HG03066 (cell line): ENCODE measurements at regions not wholly inside any gene's neighbourhood (a gene's known extent, or its start where the extent isn't known, plus 50 kb on each side); places are given as distances from the start of the nearest gene placed in this dataset.
A peak's percentile ranks its signal among the peaks of the same experiment; 100 is the strongest.

Experiments used
- ATAC-seq: cut with Tn5 transposase; IDR thresholded peaks from one replicate; pipeline ENCODE4 v1.9.1; 2021; ENCODE audit warnings: low read depth; ENCODE audit not compliant: unreplicated experiment

DNA sequence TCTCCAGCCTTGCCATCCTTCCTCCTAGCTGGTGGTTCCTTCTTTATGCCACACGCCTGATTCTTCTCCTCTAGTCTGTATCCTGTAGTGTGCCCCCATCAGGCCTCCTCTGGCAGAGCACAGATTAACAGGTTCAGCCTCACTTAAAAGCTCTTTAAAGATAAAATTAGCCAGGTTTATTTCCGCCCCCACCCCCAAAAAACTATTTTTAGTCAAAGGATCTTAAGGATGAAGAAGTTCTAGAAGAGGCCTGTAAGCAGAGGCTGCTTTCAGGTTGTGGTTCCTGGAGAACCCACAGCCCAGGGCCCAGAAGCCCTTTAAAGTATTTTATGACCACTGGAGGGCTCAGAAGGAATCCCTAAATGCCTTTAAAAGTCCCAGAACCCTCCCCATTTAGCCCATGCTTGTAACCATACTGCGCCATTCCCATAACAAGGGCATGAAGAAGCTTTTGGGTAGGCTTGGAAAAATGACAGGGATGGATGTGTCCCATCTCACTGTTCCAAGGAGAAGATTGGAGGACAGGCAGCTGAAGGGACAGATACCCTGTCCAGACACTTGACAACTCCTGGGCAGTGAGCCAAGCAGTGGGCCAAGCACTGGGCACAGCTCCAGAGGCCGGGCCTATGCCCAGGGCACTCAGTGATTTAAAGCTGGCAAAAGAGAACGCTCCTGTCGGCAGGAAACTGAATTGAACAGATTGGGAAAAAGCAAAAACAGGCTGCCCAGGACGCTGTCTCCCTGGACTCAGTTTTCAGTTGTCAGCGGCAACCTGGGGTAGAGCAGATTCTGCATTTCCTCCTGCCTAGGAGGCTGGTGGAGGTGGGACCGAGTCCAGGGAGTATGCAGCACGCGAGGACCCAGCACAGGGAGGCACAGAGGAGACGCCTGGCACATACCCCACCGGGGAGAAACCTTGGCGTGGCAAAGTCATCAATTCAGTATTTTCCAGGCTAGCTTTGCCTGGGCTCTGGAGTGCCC, 106.3 kb upstream of the SSBP2 start:
- no peak for ATAC-seq

DNA sequence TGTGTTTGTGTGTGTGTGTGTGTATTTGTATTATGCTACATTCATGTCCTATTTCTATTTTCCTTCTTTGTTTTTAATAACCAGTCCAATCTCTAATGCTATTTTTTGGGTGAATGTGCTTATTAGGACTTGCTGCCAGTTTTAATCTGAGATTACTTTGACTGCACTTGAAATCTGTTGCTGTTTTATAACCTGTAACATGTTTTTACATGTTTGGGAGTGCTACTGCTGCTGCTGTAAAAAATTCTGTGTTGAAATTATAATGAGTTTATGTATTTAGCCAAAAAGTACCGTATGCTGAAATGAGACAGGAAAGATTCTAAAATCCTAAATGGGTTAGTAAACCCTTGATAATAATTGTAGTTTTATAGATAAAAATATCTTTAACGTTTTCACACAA, 104.7 kb upstream of the SSBP2 start:
- ATAC-seq: no peak

DNA sequence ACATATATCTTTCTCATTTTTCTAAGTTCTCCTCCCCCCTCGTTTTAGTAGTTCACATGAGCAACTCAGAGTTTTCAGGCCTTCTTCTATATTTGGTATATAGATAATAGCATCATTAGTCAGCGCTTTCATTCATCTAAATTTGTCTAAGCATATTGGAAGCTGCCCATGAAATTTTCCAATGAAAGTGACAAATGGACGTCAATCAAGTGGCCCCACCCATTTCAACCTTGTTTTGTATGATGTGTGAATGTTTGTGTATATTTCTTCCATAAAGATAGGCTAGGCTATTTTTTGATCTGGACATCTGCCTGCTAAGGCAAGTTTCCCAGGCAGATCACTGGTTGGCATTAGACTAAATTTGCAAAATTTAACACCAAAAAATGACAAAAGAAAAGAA, 104.0 kb upstream of the SSBP2 start:
- ATAC-seq: no peak

DNA sequence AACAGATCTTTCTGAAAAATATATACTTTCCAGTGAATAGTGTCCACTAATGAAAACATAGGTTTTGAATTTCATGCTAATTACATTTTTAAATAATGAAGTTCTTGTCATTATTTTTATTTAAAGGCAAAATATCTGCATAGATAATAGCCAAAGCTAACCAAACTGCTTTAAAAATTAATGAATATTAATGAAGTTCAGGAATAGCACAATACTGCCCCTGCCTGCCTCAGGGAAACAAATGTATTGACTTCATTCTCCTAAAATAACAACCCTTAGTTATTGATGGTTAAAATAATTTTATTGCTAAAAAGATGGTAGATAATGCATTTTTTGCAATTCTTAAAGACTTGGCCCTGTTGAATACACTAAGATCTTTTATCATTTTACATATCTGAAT, 103.6 kb upstream of the SSBP2 start:
- ATAC-seq: no peak

DNA sequence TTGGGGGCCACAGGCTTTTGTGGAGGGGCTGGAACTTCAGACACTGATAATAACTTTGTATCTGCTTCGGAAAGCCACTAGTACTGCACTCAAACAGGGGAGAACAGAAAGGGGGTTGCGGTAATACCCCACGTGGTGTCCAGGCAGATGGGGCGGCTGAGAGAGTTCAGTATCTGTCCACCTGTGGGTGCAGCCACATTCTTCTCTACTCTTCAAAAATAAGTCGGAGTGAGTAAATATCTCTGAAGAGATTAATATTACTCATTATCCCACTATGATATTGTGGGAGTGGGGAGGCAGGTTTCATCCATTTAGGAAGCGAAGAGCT, 102.1 kb upstream of the SSBP2 start:
- no peak for ATAC-seq

DNA sequence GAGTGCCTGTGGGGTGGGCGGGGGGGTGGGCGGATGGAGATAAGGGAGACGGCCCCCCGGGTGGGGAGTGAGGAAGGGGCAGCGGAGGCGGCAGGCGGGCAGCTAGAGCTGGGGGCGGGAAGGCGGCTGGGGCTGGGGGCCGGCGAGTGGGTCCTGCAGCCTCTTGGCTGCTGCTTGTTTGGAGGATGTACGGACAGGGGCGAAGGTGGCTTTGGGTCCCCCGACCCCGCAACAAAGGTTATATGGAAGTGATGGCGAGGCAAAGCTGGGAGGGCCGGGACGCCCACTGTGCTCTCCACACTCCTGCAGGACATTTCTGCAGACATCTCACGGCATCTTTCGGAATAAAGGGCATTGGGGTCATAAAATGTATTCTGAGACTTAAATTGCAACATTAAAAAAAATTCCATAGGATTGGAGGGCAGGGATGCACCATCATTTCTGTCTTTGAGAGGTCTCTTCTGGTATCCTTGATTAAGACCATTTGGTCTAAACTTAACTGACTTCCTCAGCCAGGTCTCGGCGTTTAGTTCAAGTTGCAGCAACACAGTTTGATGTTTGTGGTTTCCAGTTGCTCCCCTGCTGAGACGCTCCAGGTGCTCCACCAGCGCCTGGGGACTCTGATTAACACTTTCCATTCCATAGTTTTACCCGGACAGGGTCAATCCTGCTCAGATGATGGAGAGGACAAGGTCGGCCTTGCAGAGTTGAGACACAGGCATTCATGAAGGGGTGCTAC, 101.6 kb upstream of the SSBP2 start:
- ATAC-seq: no peak

DNA sequence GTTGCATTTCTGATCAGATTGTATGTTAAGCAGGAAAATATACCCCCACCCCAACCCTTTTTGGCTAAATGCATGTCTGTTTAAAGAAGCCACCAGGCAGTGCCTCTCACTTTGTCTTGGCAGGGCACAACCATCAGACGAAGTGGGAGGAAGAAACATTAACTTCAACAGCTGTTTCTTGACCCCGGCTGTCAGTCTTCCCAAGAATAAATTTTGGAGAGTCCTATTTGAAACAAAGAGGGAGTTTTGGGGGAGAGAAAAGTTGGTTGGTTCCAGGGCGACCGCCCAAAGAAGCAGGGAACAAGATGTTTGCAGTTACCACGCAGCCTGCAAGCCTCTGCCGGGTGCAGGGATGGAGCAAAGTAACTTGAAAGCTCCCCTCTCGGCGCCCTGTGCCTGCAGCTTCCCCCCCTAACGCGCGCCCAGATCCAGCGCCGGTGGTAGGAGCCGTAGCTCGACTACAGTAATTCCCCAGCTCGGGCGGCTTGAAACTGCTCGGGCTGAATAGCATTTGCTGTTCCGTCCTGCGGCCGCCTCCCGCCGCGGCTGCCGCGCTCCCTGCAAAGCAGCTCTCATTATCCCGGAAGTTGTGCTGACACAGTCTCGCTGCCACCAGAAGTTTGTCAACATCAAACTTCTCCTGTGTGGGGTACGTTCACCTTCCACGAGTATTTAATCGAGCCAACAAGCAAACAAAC, 100.7 kb upstream of the SSBP2 start:
- ATAC-seq: peak; percentile 85

DNA sequence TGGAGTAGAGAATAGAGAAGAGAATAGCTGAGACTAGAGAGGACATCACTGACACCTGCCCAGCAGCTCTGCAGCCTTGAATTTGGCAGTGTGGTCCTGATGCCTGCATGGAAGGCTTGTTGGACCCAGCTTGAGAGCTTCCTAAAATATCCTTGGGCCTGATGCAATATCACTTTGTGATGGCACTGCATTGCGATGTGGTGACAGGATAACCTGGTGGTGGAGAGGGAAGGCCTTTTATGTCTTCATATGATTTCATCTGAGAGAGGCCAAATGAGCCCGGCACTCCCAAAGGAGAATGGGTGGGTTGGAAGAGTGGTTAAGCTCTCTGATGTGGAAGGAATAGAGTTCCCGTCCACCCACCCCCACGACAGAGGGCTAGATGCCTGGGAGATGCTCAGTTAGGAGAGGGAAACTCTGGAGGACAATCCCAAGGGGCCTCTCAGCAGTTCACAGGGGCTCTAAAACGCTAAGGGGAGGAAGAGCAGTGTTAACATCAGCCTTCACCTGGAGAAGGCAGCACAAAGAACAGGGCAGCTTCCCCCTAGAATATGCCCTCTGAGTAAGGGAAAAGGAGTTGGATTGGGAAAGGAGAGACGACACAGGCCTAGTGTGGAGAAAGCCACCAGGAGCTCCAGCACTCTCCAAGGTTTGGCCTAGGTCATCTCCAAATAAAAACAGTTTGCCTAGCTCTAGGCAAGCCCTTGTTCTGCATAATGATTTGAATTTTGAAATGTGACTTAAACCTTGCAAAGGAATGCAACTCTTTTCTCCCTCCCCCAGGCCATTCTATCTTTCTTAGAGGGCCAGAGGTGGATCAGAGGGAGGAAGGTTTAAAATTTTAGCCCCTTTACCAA, 99.8 kb upstream of the SSBP2 start:
- ATAC-seq: no peak

DNA sequence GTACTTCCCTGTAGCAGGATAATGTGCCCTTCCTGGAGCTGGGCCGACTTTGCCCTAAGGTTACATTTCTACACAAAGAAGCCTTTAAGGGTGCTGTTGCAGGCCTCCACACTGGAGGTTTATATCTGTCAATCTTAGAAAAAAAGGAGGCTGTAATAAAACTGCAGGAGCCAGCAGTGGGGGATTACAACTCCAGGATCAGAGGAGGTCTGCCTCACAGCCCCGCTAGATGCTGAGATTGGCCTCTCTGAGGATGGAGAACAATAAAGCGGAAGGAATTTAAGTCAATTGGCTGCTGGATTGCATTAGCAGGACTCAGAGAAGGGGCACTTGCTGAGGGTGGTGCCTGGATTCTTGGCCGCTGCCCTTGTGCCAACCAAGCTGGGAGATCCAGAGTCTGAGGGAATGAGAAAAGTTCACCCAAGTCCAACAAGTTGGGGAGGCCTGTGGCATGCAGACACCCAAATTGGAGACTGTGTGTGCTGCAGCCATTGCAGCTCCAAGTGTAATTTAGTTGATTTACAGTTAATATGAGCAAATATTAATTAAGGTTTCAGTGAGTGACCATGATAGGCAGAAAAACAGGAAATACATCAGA, 99.0 kb upstream of the SSBP2 start:
- ATAC-seq: no peak

DNA sequence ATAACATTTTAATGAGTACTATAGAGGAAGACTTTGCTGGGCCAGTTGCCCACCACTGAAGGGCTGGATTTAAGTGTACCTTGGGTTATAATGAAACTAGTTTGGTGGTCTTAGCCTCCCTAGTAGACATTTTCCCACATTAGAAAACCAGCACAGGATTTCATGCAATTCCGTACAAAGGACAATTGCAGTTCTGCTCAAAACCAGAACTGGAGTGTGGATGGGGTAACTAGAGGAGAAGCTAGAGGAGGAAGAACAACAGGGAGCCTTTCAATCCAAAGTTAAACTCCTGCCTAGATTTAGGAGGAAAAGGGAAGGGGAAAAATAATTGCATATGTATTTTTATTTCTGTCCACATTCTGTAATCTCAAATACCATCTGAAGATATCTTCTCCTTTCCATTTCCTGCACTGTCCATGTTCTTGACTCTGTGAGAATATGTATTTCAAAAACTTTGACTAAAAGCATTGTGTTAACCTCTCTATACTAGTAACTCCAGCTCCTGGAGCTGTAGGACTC, 97.5 kb upstream of the SSBP2 start:
- ATAC-seq: no peak

DNA sequence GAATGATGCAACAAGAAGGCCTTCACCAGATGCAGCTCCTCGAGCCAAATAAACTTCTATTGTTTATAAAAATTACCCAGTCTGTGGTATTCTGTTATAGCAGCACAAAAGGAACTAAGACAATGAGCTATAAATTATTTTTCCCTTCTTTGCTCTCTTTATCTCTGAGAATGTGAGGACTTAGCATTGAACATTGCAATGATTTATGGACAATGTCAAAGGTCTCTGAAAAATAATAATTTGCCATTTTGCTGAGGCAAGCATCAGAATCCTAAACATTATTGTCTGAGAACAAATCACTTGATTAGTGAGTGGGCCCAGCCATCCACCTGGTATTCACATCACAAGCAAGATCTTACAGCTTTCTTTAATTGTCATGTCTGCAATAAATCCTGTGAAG, 95.4 kb upstream of the SSBP2 start:
- no peak for ATAC-seq

DNA sequence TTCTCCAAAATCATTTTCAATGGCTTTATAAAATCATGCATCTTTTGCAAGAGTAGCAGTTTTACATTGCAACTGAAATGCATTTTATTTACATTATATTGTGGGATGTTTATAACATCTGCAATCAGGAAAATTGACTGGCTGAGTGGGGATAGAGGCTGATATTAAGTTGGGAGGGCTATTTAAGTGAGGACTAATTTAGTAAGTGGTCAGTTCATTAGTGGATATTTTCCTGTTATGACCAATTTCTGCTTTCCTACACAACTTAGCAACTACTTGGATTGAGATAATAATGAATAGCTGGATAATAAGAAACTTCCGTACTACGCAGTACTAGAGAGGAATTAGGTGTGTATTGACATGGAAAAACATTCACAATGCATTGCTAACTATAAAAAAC, 92.9 kb upstream of the SSBP2 start:
- no peak for ATAC-seq

DNA sequence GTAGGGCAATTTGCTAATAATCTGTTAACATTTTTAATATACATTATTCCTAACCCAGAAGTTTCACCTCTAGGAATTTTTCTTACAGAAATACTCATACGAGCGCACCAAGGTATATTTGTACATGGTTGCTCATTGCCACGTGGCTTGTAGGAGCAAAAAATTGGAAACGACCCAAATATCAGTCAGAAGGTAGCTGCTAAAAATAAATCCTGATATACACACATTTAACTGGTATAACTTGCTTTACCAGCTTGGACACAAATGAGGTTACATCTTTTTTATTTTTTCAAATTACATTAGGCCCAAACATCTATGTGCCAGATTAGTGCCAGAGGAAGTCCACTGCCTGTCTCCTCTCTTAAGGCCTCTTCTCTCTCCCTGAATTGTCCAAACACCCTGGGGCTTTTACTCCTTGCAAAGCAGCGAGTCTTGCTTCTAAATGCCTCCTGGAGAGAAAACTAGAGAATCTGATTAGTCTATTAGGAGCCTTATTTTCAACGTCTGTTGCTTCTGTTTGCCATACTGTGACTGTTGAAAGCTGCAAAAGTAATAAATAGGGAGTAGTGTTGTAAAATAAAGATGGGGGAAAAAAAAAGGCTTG, 92.0 kb upstream of the SSBP2 start:
- ATAC-seq: no peak

DNA sequence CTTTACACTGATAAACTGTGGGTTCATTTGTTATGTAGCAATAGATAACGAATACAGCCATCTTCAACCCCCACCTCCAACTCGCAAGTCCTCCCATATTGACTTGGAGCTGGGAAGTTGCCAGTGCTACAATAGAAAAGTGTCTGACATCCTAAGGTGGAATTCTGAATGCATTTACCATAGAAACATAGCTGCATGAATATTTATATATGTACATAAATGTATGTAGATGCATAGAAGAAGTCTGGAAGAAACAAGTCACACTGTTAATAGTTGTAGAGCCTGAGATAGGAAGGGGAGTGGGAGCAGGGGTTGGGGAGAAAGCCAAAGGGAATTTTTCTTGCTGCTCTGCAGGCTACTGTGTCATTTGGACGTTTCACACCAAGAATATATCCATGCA, 88.1 kb upstream of the SSBP2 start:
- ATAC-seq: no peak

DNA sequence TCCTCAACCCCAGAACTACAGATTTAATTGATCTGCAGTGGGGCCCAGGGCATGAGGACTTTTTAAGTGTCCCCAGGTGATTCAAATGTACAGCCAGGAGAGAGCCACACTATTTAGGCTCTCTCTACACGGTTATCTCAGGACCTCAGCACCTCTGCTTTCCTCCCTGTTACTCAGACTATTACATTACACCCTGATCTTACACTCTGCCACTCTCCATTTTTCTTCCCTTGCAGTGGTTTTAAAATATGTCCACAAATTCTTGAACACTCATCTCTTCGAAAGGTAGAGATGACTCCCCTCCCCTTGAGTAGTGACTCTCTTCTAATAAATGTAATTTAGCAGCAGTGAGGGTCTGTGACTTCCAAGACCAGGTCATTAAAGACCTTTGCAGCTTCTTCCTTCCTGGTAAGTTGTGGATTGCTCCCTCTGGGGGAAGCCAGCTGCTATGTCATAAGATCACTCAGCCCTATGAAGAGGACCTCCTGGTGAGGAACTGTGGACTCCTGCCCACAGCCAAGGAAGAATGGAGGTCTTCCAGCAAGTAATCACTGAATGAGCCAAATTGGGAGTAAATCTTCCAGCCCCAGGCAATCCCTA, 87.5 kb upstream of the SSBP2 start:
- peak; percentile 83 for ATAC-seq

DNA sequence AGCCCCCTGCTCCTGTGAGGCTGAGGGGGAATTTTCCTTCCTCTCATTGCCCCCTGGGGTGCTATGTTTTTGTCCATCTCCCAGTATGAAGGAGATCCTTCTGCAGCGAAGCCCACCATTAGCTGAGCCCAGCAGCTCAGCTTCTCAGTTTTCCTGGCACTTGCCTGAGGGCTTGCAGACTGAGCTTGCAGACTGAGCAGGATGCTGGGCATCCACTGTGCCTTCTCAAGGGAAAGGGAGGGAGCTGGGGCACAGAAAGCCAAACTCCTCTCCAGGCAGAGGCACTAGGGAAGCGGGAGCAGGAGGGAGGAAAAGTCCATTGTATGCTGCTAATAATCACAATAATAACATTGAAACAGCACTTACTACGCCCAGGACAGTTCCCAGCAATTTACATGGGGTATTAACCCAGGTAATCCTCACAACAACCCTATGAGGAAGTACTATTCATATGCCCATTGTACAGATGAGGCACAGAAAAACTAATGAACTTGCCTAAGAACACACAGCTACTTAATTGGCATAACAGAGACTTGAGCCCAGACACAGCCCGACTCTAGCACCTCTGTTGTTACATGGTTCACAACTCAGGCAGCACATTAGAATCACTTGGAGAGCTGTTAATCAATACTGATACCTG, 86.9 kb upstream of the SSBP2 start:
- no peak for ATAC-seq

DNA sequence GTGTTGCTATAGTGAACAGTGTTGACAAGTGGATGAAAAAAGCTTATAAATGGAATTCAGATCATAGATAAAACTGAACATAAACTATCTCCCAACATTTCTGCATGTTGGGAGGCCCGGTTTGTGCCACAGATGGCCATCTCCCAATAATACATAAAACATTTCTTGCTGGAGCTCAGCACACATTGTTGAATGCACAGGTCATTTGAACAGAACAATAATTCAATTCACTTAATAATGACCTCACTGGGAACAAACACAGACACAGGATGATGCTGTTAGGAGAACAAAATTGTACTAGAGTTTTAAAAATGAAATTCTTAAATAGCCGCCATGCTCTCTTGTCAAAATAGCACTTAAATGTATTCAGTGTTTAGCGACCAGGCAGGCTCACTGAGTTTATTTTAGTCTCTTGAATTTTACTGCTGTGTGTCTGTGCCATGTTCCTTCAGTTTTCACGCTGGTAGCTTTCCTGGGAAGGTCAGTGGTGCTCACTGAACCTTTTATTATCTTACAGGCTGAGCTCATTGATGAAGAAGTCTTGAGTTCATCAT, 85.0 kb upstream of the SSBP2 start:
- ATAC-seq: no peak

DNA sequence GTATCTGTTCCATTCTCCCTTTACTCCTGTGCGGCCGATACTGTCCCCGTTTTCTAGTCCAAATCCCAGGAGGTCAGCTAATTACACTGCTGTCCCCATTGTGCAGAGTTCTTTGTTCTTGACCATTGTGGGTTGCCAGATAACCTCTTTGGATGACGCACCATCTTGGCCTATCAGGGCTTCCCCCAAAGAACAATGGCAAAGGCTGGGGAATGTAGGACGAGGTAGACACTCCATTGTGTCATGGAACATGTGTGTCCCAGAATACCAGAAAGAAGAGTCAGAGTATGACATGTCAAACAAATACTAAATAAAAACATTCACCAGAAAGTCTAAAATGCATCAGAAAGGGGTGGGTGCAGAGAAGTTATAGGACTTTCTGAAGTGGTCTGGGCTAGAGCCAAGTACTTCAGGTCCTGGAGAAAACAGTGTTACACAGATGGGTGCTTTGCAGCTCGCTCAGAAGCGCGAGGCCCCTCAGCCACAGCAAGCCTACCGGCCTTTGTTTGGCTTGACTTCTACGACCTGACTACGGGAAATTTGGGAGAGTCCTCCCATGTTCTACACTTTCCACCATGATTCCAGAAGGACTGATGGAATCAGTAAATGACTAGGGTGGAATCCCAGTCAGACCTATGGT, 83.2 kb upstream of the SSBP2 start:
- no peak for ATAC-seq
